NCI-H69 (cell line): ENCODE measurements at regions not wholly inside any gene's neighbourhood (a gene's known extent, or its start where the extent isn't known, plus 50 kb on each side); places are given as distances from the start of the nearest gene placed in this dataset.
"Not testable (repeated sequence)": the region's sequence is repeated elsewhere in the genome, so short reads cannot be mapped to it uniquely, and the experiment has no call there.

Experiments
- DNase-seq: peaks from one replicate; lab custom pipeline; 2025; lab: John Stamatoyannopoulos, UW

- not testable (repeated sequence) for DNase-seq
Measured at GRCh38 chr1:53399370-53400133, 59.6 kb upstream of the DMRTB1 start.

- DNase-seq: no peak
Measured at GRCh38 chr1:53400761-53401674, 58.2 kb upstream of the DMRTB1 start.

GRCh38 chr1:53401813-53402745 lies 57.1 kb upstream of the DMRTB1 start:
- DNase-seq: no peak

GRCh38 chr1:53402891-53403655 lies 56.1 kb upstream of the DMRTB1 start:
- DNase-seq: no peak

- DNase-seq: no peak
Measured at GRCh38 chr1:53405737-53406136, 53.5 kb upstream of the DMRTB1 start.

GRCh38 chr1:53406551-53407235 lies 52.5 kb upstream of the DMRTB1 start:
- DNase-seq: no peak

GRCh38 chr1:53408013-53408754 lies 51.0 kb upstream of the DMRTB1 start:
- DNase-seq: no peak

GRCh38 chr1:53408755-53409129 lies 50.5 kb upstream of the DMRTB1 start:
- no peak for DNase-seq

GRCh38 chr1:53409233-53409632 lies 50.0 kb upstream of the DMRTB1 start:
- DNase-seq: no peak
